Mesendoderm (in vitro differentiated cells): ENCODE measurements at regions not wholly inside any gene's neighbourhood (a gene's known extent, or its start where the extent isn't known, plus 50 kb on each side); places are given as distances from the start of the nearest gene placed in this dataset.

Experiments used
- DNase-seq: peaks from one replicate; pipeline ENCODE4 v3.0.0; 2013
- H2AK5ac ChIP-seq: 2 replicates; pipeline ENCODE4 v1.6.1; 2013; ENCODE audit warnings: low read length, inconsistent platforms
- H2BK120ac ChIP-seq: 2 replicates; pipeline ENCODE4 v1.6.1; 2013; ENCODE audit warnings: low read depth, mild to moderate bottlenecking, low read length, moderate library complexity, mixed read lengths
- H2BK15ac ChIP-seq: replicated peaks from 2 replicates; pipeline ENCODE4 v1.6.1; 2013; ENCODE audit warnings: low read depth, mild to moderate bottlenecking, moderate library complexity
- H2BK5ac ChIP-seq: 2 replicates; pipeline ENCODE4 v1.6.1; 2013; ENCODE audit warnings: low read length, inconsistent platforms
- H3K18ac ChIP-seq: 2 replicates; pipeline ENCODE4 v1.6.1; 2013; ENCODE audit warnings: mild to moderate bottlenecking, low read length, mixed read lengths
- H3K23ac ChIP-seq: one replicate; pipeline ENCODE4 v1.6.1; 2013; ENCODE audit warnings: low read length
- H3K27ac ChIP-seq: 2 replicates; pipeline ENCODE4 v1.5.1; 2013; ENCODE audit warnings: low read depth, mild to moderate bottlenecking, inconsistent platforms, low read length, moderate library complexity
- H3K27me3 ChIP-seq: 2 replicates; pipeline ENCODE4 v1.6.1; 2013; ENCODE audit warnings: low read length, control low read depth, mild to moderate bottlenecking, inconsistent platforms; ENCODE audit not compliant: insufficient read depth, poor library complexity
- H3K36me3 ChIP-seq: 2 replicates; pipeline ENCODE4 v1.6.1; 2013; ENCODE audit warnings: low read length, inconsistent platforms; ENCODE audit not compliant: control insufficient read depth, insufficient read depth
- H3K4ac ChIP-seq: one replicate; pipeline ENCODE4 v1.6.1; 2013; ENCODE audit warnings: low read depth, mild to moderate bottlenecking, low read length, moderate library complexity
- H3K4me1 ChIP-seq: 2 replicates; pipeline ENCODE4 v1.6.1; 2013; ENCODE audit warnings: low read depth, low read length, inconsistent platforms; ENCODE audit not compliant: control insufficient read depth
- H3K4me2 ChIP-seq: 2 replicates; pipeline ENCODE4 v1.6.1; 2013; ENCODE audit warnings: low read length
- H3K4me3 ChIP-seq: 2 replicates; pipeline ENCODE4 v1.5.1; 2013; ENCODE audit warnings: mild to moderate bottlenecking, low read length
- H3K56ac ChIP-seq: one replicate; pipeline ENCODE4 v1.6.1; 2013; ENCODE audit warnings: low read length
- H3K79me1 ChIP-seq: 2 replicates; pipeline ENCODE4 v1.6.1; 2013; ENCODE audit warnings: low read length, inconsistent platforms
- H3K79me2 ChIP-seq: 2 replicates; pipeline ENCODE4 v1.6.1; 2013; ENCODE audit warnings: mild to moderate bottlenecking, low read length; ENCODE audit not compliant: control insufficient read depth, insufficient read depth
- H3K9ac ChIP-seq: 2 replicates; pipeline ENCODE4 v1.6.1; 2013; ENCODE audit warnings: low read length, inconsistent platforms
- H4K5ac ChIP-seq: one replicate; pipeline ENCODE4 v1.6.1; 2013; ENCODE audit warnings: low read length
- H4K8ac ChIP-seq: one replicate; pipeline ENCODE4 v1.6.1; 2013; ENCODE audit warnings: low read depth, mild to moderate bottlenecking, control low read depth, low read length, moderate library complexity
- WGBS: extraction: QIAGEN DNeasy Blood & Tissue Kit; methylation state at CpG from one replicate; pipeline ENCODE4 v1.1.7; 2013; ENCODE audit warnings: low lambda C conversion rate, missing lambda C conversion rate; ENCODE audit not compliant: insufficient coverage; ENCODE audit errors: extremely low coverage; 5-methylcytosine and 5-hydroxymethylcytosine counted together

- Histone ChIP-seq H3K36me3 (no peaks in the 10 kb centered on the region), H3K4ac (no peak overlapping the region), H3K27me3 (no peaks in the 10 kb centered on the region), H3K18ac (no peak overlapping the region), H2BK5ac (no peak overlapping the region), H4K5ac (no peak overlapping the region), H3K4me1 (no peaks in the 10 kb centered on the region), H2BK15ac (no peak overlapping the region), H2AK5ac (no peak overlapping the region), H3K4me3 (no peak overlapping the region), H3K23ac (no peak overlapping the region), H3K4me2 (no peak overlapping the region), H3K79me1 (no peaks in the 10 kb centered on the region), H4K8ac (no peak overlapping the region), H3K56ac (no peak overlapping the region), H2BK120ac (no peak overlapping the region), H3K79me2 (no peaks in the 10 kb centered on the region), H3K9ac (no peak overlapping the region), H3K27ac (no peak overlapping the region)
- no peak for DNase-seq
- WGBS = no CpG with 5 or more reads among the region's 1 CpG
Measured at GRCh38 chr2:226554701-226555100, 244.9 kb downstream of the IRS1 start.

DNA sequence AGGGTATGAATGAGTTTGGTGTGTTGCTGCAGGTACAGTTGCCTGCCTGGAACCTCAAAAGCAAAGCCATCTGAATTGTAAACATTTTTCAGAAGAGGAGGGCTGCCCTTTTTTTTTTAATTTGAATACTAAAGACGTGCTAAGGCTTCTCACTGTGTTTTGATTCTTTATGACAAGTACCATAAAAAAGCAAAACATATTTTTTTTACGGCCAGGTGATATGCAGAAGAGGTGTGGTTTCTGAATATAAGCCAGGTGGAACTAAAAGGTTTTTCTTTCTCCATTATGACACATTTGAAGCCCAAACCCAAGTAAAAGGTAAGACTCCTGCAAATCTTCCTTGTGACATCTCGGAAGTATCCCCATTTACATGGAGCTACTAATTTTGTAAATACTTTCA is 246.3 kb downstream of the IRS1 start:
- Histone ChIP-seq H2BK15ac (no peak overlapping the region), H3K27ac (no peak overlapping the region), H4K5ac (no peak overlapping the region), H3K4me1 (no peaks in the 10 kb centered on the region), H3K9ac (no peak overlapping the region), H3K4me3 (no peak overlapping the region), H3K23ac (no peak overlapping the region), H3K56ac (no peak overlapping the region), H4K8ac (no peak overlapping the region), H3K79me1 (no peaks in the 10 kb centered on the region), H3K36me3 (no peaks in the 10 kb centered on the region), H3K4me2 (no peak overlapping the region), H2BK5ac (no peak overlapping the region), H3K18ac (no peak overlapping the region), H2BK120ac (no peak overlapping the region), H3K27me3 (no peaks in the 10 kb centered on the region), H3K79me2 (no peaks in the 10 kb centered on the region), H2AK5ac (no peak overlapping the region), H3K4ac (no peak overlapping the region)
- no CpG with 5 or more reads among the region's 3 CpGs for WGBS
- no peak for DNase-seq

- no peak overlapping the region for H3K27ac ChIP-seq
- H2BK15ac ChIP-seq = no peak overlapping the region
- H2AK5ac ChIP-seq = no peak overlapping the region
- no peak for DNase-seq
- no peak overlapping the region for H2BK120ac ChIP-seq
- WGBS = no CpG with 5 or more reads among the region's 5 CpGs
- no peak overlapping the region for H3K9ac ChIP-seq
- H4K8ac ChIP-seq = no peak overlapping the region
- no peak overlapping the region for H3K56ac ChIP-seq
- no peak overlapping the region for H3K4me2 ChIP-seq
- H3K4me1 ChIP-seq = no peaks in the 10 kb centered on the region
- H3K23ac ChIP-seq = no peak overlapping the region
- no peak overlapping the region for H2BK5ac ChIP-seq
- H3K4me3 ChIP-seq = no peak overlapping the region
- no peaks in the 10 kb centered on the region for H3K36me3 ChIP-seq
- no peak overlapping the region for H3K4ac ChIP-seq
- H3K18ac ChIP-seq = no peak overlapping the region
- H4K5ac ChIP-seq = no peak overlapping the region
- no peaks in the 10 kb centered on the region for H3K79me1 ChIP-seq
- no peaks in the 10 kb centered on the region for H3K27me3 ChIP-seq
- H3K79me2 ChIP-seq = no peaks in the 10 kb centered on the region
Measured at GRCh38 chr2:226552571-226553285, 246.9 kb downstream of the IRS1 start.

DNA sequence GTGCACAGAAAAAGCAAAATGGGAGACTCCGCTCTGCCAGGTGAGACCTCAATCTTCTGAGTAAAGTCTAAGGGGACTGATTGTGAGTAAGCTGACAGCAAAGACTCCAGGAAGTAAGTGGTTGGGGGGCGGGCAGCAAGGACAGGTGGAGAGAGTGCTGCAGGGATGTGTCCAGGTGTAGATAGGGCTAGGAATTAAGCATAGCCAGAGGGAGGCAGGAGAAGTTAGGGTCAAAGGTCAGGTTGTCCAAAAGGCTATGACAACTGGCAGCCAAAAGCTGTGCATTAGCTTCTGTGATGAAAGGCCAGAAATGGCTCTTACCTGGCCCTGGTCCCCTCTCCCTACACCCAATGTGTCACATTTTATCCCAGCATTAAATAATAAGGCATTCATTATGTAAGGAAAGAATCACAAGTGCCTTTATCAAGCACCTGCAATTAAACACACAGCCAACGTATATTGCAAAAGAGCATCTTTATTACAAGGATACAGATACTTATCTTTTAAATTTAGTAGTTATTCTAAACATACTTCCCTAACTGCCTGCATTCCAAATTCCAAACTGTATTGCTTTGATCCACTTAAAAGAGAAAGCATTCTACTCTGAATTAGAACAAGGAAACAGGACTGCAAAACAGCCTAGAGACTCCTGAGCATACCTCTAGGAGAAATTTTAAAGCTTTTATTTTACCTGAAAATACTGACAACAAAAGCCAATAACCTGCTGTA is 247.9 kb downstream of the IRS1 start:
- no peaks in the 10 kb centered on the region for H3K4me1 ChIP-seq
- no peak overlapping the region for H3K23ac ChIP-seq
- H4K5ac ChIP-seq = no peak overlapping the region
- H3K36me3 ChIP-seq = no peaks in the 10 kb centered on the region
- no peak overlapping the region for H2AK5ac ChIP-seq
- no peak overlapping the region for H3K4me2 ChIP-seq
- H3K4me3 ChIP-seq = no peak overlapping the region
- H3K79me1 ChIP-seq = no peaks in the 10 kb centered on the region
- H2BK15ac ChIP-seq = no peak overlapping the region
- no peaks in the 10 kb centered on the region for H3K79me2 ChIP-seq
- H3K4ac ChIP-seq = no peak overlapping the region
- H2BK120ac ChIP-seq = no peak overlapping the region
- no CpG with 5 or more reads among the region's 3 CpGs for WGBS
- no peak overlapping the region for H3K27ac ChIP-seq
- no peak overlapping the region for H3K56ac ChIP-seq
- H3K9ac ChIP-seq = no peak overlapping the region
- H4K8ac ChIP-seq = no peak overlapping the region
- H3K18ac ChIP-seq = no peak overlapping the region
- H2BK5ac ChIP-seq = no peak overlapping the region
- no peaks in the 10 kb centered on the region for H3K27me3 ChIP-seq
- no peak for DNase-seq

GRCh38 chr2:226550801-226551200 is 248.8 kb downstream of the IRS1 start:
- no peak for DNase-seq
- Histone ChIP-seq H3K27me3 (no peaks in the 10 kb centered on the region), H3K4me1 (no peaks in the 10 kb centered on the region), H2BK15ac (no peak overlapping the region), H3K36me3 (no peaks in the 10 kb centered on the region), H3K79me1 (no peaks in the 10 kb centered on the region), H3K79me2 (no peaks in the 10 kb centered on the region), H3K56ac (no peak overlapping the region), H2BK120ac (no peak overlapping the region), H3K18ac (no peak overlapping the region), H4K5ac (no peak overlapping the region), H2AK5ac (no peak overlapping the region), H3K9ac (no peak overlapping the region), H3K27ac (no peak overlapping the region), H3K4me3 (no peak overlapping the region), H4K8ac (no peak overlapping the region), H2BK5ac (no peak overlapping the region), H3K23ac (no peak overlapping the region), H3K4ac (no peak overlapping the region), H3K4me2 (no peak overlapping the region)
- no CpG with 5 or more reads among the region's 7 CpGs for WGBS
